ENCODE measurements at regions not wholly inside any gene's neighbourhood (a gene's known extent, or its start where the extent isn't known, plus 50 kb on each side); places are given as distances from the start of the nearest gene placed in this dataset.

GRCh38 chr1:69167876-69168275, 399.8 kb upstream of the LRRC7 start:
- H3K27ac ChIP-seq (ENCODE audit: low read depth, low read length) = no peak overlapping the region
- no peak overlapping the region for H3K9ac ChIP-seq (ENCODE audit: low read length)
- H3K36me3 ChIP-seq (ENCODE audit: control insufficient read depth, insufficient read depth, low read length) = no peaks in the 10 kb centered on the region
- H3K4me3 ChIP-seq (ENCODE audit: low read length) = no peak overlapping the region
- no peaks in the 10 kb centered on the region for H3K4me1 ChIP-seq (ENCODE audit: control insufficient read depth, insufficient read depth, low read length)
- H3K27me3 ChIP-seq (ENCODE audit: control insufficient read depth, insufficient read depth, low read length) = no peaks in the 10 kb centered on the region

- H3K9ac ChIP-seq (ENCODE audit: low read length) = no peak overlapping the region
- H3K27ac ChIP-seq (ENCODE audit: low read depth, low read length) = no peak overlapping the region
- no peaks in the 10 kb centered on the region for H3K4me1 ChIP-seq (ENCODE audit: control insufficient read depth, insufficient read depth, low read length)
- H3K4me3 ChIP-seq (ENCODE audit: low read length) = no peak overlapping the region
- H3K36me3 ChIP-seq (ENCODE audit: control insufficient read depth, insufficient read depth, low read length) = no peaks in the 10 kb centered on the region
- no peaks in the 10 kb centered on the region for H3K27me3 ChIP-seq (ENCODE audit: control insufficient read depth, insufficient read depth, low read length)
Observed at GRCh38 chr1:69171248-69171647, 396.5 kb upstream of the LRRC7 start.

- Histone ChIP-seq H3K36me3 (ENCODE audit: control insufficient read depth, insufficient read depth, low read length) (no peaks in the 10 kb centered on the region), H3K4me3 (ENCODE audit: low read length) (no peak overlapping the region), H3K9ac (ENCODE audit: low read length) (no peak overlapping the region), H3K27me3 (ENCODE audit: control insufficient read depth, insufficient read depth, low read length) (no peaks in the 10 kb centered on the region), H3K27ac (ENCODE audit: low read depth, low read length) (no peak overlapping the region), H3K4me1 (ENCODE audit: control insufficient read depth, insufficient read depth, low read length) (no peaks in the 10 kb centered on the region)
Observed at GRCh38 chr1:69172003-69173000, 395.4 kb upstream of the LRRC7 start.

GRCh38 chr1:69175053-69175452, 392.7 kb upstream of the LRRC7 start:
- Histone ChIP-seq H3K9ac (ENCODE audit: low read length) (no peak overlapping the region), H3K4me3 (ENCODE audit: low read length) (no peak overlapping the region), H3K27me3 (ENCODE audit: control insufficient read depth, insufficient read depth, low read length) (no peaks in the 10 kb centered on the region), H3K4me1 (ENCODE audit: control insufficient read depth, insufficient read depth, low read length) (no peaks in the 10 kb centered on the region), H3K27ac (ENCODE audit: low read depth, low read length) (no peak overlapping the region), H3K36me3 (ENCODE audit: control insufficient read depth, insufficient read depth, low read length) (no peaks in the 10 kb centered on the region)

- Histone ChIP-seq H3K27me3 (ENCODE audit: control insufficient read depth, insufficient read depth, low read length) (no peaks in the 10 kb centered on the region), H3K4me3 (ENCODE audit: low read length) (no peak overlapping the region), H3K27ac (ENCODE audit: low read depth, low read length) (no peak overlapping the region), H3K9ac (ENCODE audit: low read length) (no peak overlapping the region), H3K4me1 (ENCODE audit: control insufficient read depth, insufficient read depth, low read length) (no peaks in the 10 kb centered on the region), H3K36me3 (ENCODE audit: control insufficient read depth, insufficient read depth, low read length) (no peaks in the 10 kb centered on the region)
Observed at GRCh38 chr1:69180358-69180757, 387.4 kb upstream of the LRRC7 start.

- no peak overlapping the region for H3K27ac ChIP-seq (ENCODE audit: low read depth, low read length)
- H3K4me1 ChIP-seq (ENCODE audit: control insufficient read depth, insufficient read depth, low read length) = no peaks in the 10 kb centered on the region
- no peak overlapping the region for H3K9ac ChIP-seq (ENCODE audit: low read length)
- H3K4me3 ChIP-seq (ENCODE audit: low read length) = no peak overlapping the region
- H3K27me3 ChIP-seq (ENCODE audit: control insufficient read depth, insufficient read depth, low read length) = no peaks in the 10 kb centered on the region
- H3K36me3 ChIP-seq (ENCODE audit: control insufficient read depth, insufficient read depth, low read length) = no peaks in the 10 kb centered on the region
Observed at GRCh38 chr1:69185378-69185777, 382.3 kb upstream of the LRRC7 start.

- H3K27me3 ChIP-seq (ENCODE audit: control insufficient read depth, insufficient read depth, low read length) = no peaks in the 10 kb centered on the region
- H3K4me3 ChIP-seq (ENCODE audit: low read length) = no peak overlapping the region
- H3K27ac ChIP-seq (ENCODE audit: low read depth, low read length) = no peak overlapping the region
- H3K9ac ChIP-seq (ENCODE audit: low read length) = no peak overlapping the region
- no peaks in the 10 kb centered on the region for H3K4me1 ChIP-seq (ENCODE audit: control insufficient read depth, insufficient read depth, low read length)
- H3K36me3 ChIP-seq (ENCODE audit: control insufficient read depth, insufficient read depth, low read length) = no peaks in the 10 kb centered on the region
Observed at GRCh38 chr1:69191335-69191734, 376.4 kb upstream of the LRRC7 start.

- no peak overlapping the region for H3K9ac ChIP-seq (ENCODE audit: low read length)
- no peak overlapping the region for H3K4me3 ChIP-seq (ENCODE audit: low read length)
- H3K36me3 ChIP-seq (ENCODE audit: control insufficient read depth, insufficient read depth, low read length) = no peaks in the 10 kb centered on the region
- no peaks in the 10 kb centered on the region for H3K27me3 ChIP-seq (ENCODE audit: control insufficient read depth, insufficient read depth, low read length)
- H3K4me1 ChIP-seq (ENCODE audit: control insufficient read depth, insufficient read depth, low read length) = no peaks in the 10 kb centered on the region
- H3K27ac ChIP-seq (ENCODE audit: low read depth, low read length) = no peak overlapping the region
Observed at GRCh38 chr1:69195136-69195535, 372.6 kb upstream of the LRRC7 start.

- H3K4me3 ChIP-seq (ENCODE audit: low read length) = no peak overlapping the region
Observed at GRCh38 chr1:69196071-69196470, 371.7 kb upstream of the LRRC7 start.

GRCh38 chr1:69197816-69198215, 369.9 kb upstream of the LRRC7 start:
- H3K27ac ChIP-seq (ENCODE audit: low read depth, low read length) = no peak overlapping the region
- H3K9ac ChIP-seq (ENCODE audit: low read length) = no peak overlapping the region
- no peaks in the 10 kb centered on the region for H3K27me3 ChIP-seq (ENCODE audit: control insufficient read depth, insufficient read depth, low read length)
- H3K4me1 ChIP-seq (ENCODE audit: control insufficient read depth, insufficient read depth, low read length) = no peaks in the 10 kb centered on the region
- no peak overlapping the region for H3K4me3 ChIP-seq (ENCODE audit: low read length)
- no peaks in the 10 kb centered on the region for H3K36me3 ChIP-seq (ENCODE audit: control insufficient read depth, insufficient read depth, low read length)

More at GRCh38 chr1:69196071-69196470, 371.7 kb upstream of the LRRC7 start:
- no peak overlapping the region for H3K27ac ChIP-seq (ENCODE audit: low read depth, low read length)
- H3K36me3 ChIP-seq (ENCODE audit: control insufficient read depth, insufficient read depth, low read length) = no peaks in the 10 kb centered on the region
- H3K9ac ChIP-seq (ENCODE audit: low read length) = no peak overlapping the region
- no peaks in the 10 kb centered on the region for H3K4me1 ChIP-seq (ENCODE audit: control insufficient read depth, insufficient read depth, low read length)
- H3K27me3 ChIP-seq (ENCODE audit: control insufficient read depth, insufficient read depth, low read length) = no peaks in the 10 kb centered on the region

- no peaks in the 10 kb centered on the region for H3K36me3 ChIP-seq (ENCODE audit: control insufficient read depth, insufficient read depth, low read length)
- no peaks in the 10 kb centered on the region for H3K27me3 ChIP-seq (ENCODE audit: control insufficient read depth, insufficient read depth, low read length)
- H3K4me3 ChIP-seq (ENCODE audit: low read length) = no peak overlapping the region
- no peak overlapping the region for H3K9ac ChIP-seq (ENCODE audit: low read length)
- no peaks in the 10 kb centered on the region for H3K4me1 ChIP-seq (ENCODE audit: control insufficient read depth, insufficient read depth, low read length)
- H3K27ac ChIP-seq (ENCODE audit: low read depth, low read length) = no peak overlapping the region
Observed at GRCh38 chr1:69201716-69202115, 366.0 kb upstream of the LRRC7 start.

- Histone ChIP-seq H3K4me1 (ENCODE audit: control insufficient read depth, insufficient read depth, low read length) (no peaks in the 10 kb centered on the region), H3K4me3 (ENCODE audit: low read length) (no peak overlapping the region), H3K9ac (ENCODE audit: low read length) (no peak overlapping the region), H3K36me3 (ENCODE audit: control insufficient read depth, insufficient read depth, low read length) (no peaks in the 10 kb centered on the region), H3K27me3 (ENCODE audit: control insufficient read depth, insufficient read depth, low read length) (no peaks in the 10 kb centered on the region), H3K27ac (ENCODE audit: low read depth, low read length) (no peak overlapping the region)
Observed at GRCh38 chr1:69203166-69203565, 364.6 kb upstream of the LRRC7 start.

GRCh38 chr1:69213644-69214043, 354.1 kb upstream of the LRRC7 start:
- Histone ChIP-seq H3K27ac (ENCODE audit: low read depth, low read length) (no peak overlapping the region), H3K9ac (ENCODE audit: low read length) (no peak overlapping the region), H3K27me3 (ENCODE audit: control insufficient read depth, insufficient read depth, low read length) (no peaks in the 10 kb centered on the region), H3K36me3 (ENCODE audit: control insufficient read depth, insufficient read depth, low read length) (no peaks in the 10 kb centered on the region), H3K4me1 (ENCODE audit: control insufficient read depth, insufficient read depth, low read length) (no peaks in the 10 kb centered on the region), H3K4me3 (ENCODE audit: low read length) (no peak overlapping the region)
